GM10266 (cell line): ENCODE measurements at regions not wholly inside any gene's neighbourhood (a gene's known extent, or its start where the extent isn't known, plus 50 kb on each side); places are given as distances from the start of the nearest gene placed in this dataset.

Experiments
- DNase-seq: peaks from one replicate; pipeline ENCODE4 v3.0.0; 2012; ENCODE audit errors: extremely low spot score
- CTCF ChIP-seq: IDR thresholded peaks from 2 replicates; pipeline ENCODE4 v1.5.1; 2012; ENCODE audit warnings: mild to moderate bottlenecking, low read depth; ENCODE audit not compliant: control insufficient read depth, insufficient read depth; ENCODE audit errors: missing control alignments

GRCh38 chr18:39976771-39977170, 1978.3 kb upstream of the PIK3C3 start:
- TF ChIP-seq CTCF = no peak
- no peak for DNase-seq

- no peak for TF ChIP-seq CTCF
- DNase-seq = no peak
Observed at GRCh38 chr18:39972521-39972920, 1982.5 kb upstream of the PIK3C3 start.

- no peak for TF ChIP-seq CTCF
Observed at GRCh38 chr18:39969803-39970494, 1985.1 kb upstream of the PIK3C3 start.

GRCh38 chr18:39966275-39966674, 1988.8 kb upstream of the PIK3C3 start:
- TF ChIP-seq CTCF = no peak
- no peak for DNase-seq

More at GRCh38 chr18:39969803-39970494, 1985.1 kb upstream of the PIK3C3 start:
- no peak for DNase-seq

GRCh38 chr18:39962546-39962945, 1992.5 kb upstream of the PIK3C3 start:
- no peak for TF ChIP-seq CTCF
- DNase-seq = no peak

GRCh38 chr18:39960550-39960949, 1994.5 kb upstream of the PIK3C3 start:
- no peak for TF ChIP-seq CTCF
- DNase-seq = no peak

GRCh38 chr18:39959839-39960238, 1995.2 kb upstream of the PIK3C3 start:
- no peak for DNase-seq
- no peak for TF ChIP-seq CTCF
